HepG2 (cell line): ENCODE measurements at regions not wholly inside any gene's neighbourhood (a gene's known extent, or its start where the extent isn't known, plus 50 kb on each side); places are given as distances from the start of the nearest gene placed in this dataset.

Experiments
- CEBPB ChIP-seq: IDR thresholded peaks from 2 replicates; pipeline ENCODE4 v1.6.1; 2011; ENCODE audit warnings: low read depth, low read length, improper control_type of control experiment, borderline replicate concordance
- CTCF ChIP-seq: sonication (generic); formaldehyde crosslinking; IDR thresholded peaks from 2 replicates; pipeline ENCODE4 v1.5.0; 2020; ENCODE audit warnings: mild to moderate bottlenecking, missing genetic modification reagents, moderate library complexity
- HNRNPL ChIP-seq: fragments of 200-400 bp; formaldehyde crosslinking; IDR thresholded peaks from 2 replicates; pipeline ENCODE4 v1.6.1; 2017; ENCODE audit warnings: mild to moderate bottlenecking, low read depth, low read length
- HNRNPUL1 ChIP-seq: fragments of 200-400 bp; formaldehyde crosslinking; IDR thresholded peaks from 2 replicates; pipeline ENCODE4 v1.6.1; 2017; ENCODE audit warnings: low read depth, mild to moderate bottlenecking, low read length, moderate library complexity
- KDM5A ChIP-seq: fragments of 200-600 bp; sonication (generic); IDR thresholded peaks from 2 replicates; pipeline ENCODE4 v1.7.0; 2018; ENCODE audit warnings: antibody characterized with exemption, mild to moderate bottlenecking, low read length, borderline replicate concordance
- NR1H2 ChIP-seq: sonication (generic); formaldehyde crosslinking; IDR thresholded peaks from 2 replicates; pipeline ENCODE4 v1.8.1; 2022; ENCODE audit warnings: low read depth, missing genetic modification reagents, borderline replicate concordance
- NR2F2 ChIP-seq: IDR thresholded peaks from 2 replicates; pipeline ENCODE4 v1.6.1; 2012; ENCODE audit warnings: low read depth, inconsistent platforms, borderline replicate concordance
- REXO4 ChIP-seq: sonication (generic); formaldehyde crosslinking; IDR thresholded peaks from 2 replicates; pipeline ENCODE4 v1.8.0; 2022; ENCODE audit warnings: missing genetic modification reagents, mild to moderate bottlenecking, borderline replicate concordance
- TBL1XR1 ChIP-seq: fragments of 150-350 bp; IDR thresholded peaks from 2 replicates; pipeline ENCODE4 v1.6.1; 2014; ENCODE audit warnings: borderline replicate concordance, low read length; ENCODE audit not compliant: partially characterized antibody
- YY1 ChIP-seq: IDR thresholded peaks from 2 replicates; pipeline ENCODE4 v1.6.1; 2011; ENCODE audit warnings: low read length, low read depth, moderate library complexity, mild to moderate bottlenecking; ENCODE audit not compliant: insufficient read depth, insufficient replicate concordance
- ZFX ChIP-seq: sonication (generic); formaldehyde crosslinking; IDR thresholded peaks from 2 replicates; pipeline ENCODE4 v1.4.0; 2020; ENCODE audit warnings: mild to moderate bottlenecking, low read depth, missing genetic modification reagents, moderate library complexity
- ZNF501 ChIP-seq: sonication (generic); formaldehyde crosslinking; IDR thresholded peaks from 2 replicates; pipeline ENCODE4 v1.5.1; 2020; ENCODE audit warnings: mild to moderate bottlenecking, moderate library complexity, missing genetic modification reagents
- ZNF790 ChIP-seq: sonication (generic); formaldehyde crosslinking; IDR thresholded peaks from 2 replicates; pipeline ENCODE4 v1.8.0; 2022; ENCODE audit warnings: missing genetic modification reagents, mild to moderate bottlenecking, borderline replicate concordance

GRCh38 chr3:76129441-76129840, 344.1 kb upstream of the ZNF717 start:
- TF ChIP-seq CEBPB (no peak), ZNF790 (CRISPR knock-in tag) (no peak), HNRNPL (no peak), NR1H2 (CRISPR knock-in tag) (no peak), CTCF (CRISPR knock-in tag) (no peak), ZNF501 (CRISPR knock-in tag) (no peak), REXO4 (CRISPR knock-in tag) (no peak), TBL1XR1 (no peak), HNRNPUL1 (no peak), KDM5A (no peak), NR2F2 (no peak), ZFX (no peak), YY1 (no peak)
